SK-N-SH treated with all-trans-retinoic acid at 6 μM for 48 hours (cell line): ENCODE measurements at regions not wholly inside any gene's neighbourhood (a gene's known extent, or its start where the extent isn't known, plus 50 kb on each side); places are given as distances from the start of the nearest gene placed in this dataset.

ENCODE experiments used
- ATAC-seq: fragments of 200-7000 bp; cut with Tn5 transposase; 3 replicates; pipeline ENCODE4 v1.9.1; 2020; ENCODE audit warnings: mild to moderate bottlenecking, moderate library complexity
- ARNTL ChIP-seq: fragments of 450-650 bp; formaldehyde crosslinking; IDR thresholded peaks from 2 replicates; pipeline ENCODE4 v1.5.0; 2020; ENCODE audit warnings: low read depth, mild to moderate bottlenecking, moderate library complexity, borderline replicate concordance
- BACH2 ChIP-seq: fragments of 250-450 bp; sonication (Bioruptor Pico); IDR thresholded peaks from 2 replicates; pipeline ENCODE4 v1.9.0; 2021; ENCODE audit warnings: mild to moderate bottlenecking, borderline replicate concordance
- GLIS3 ChIP-seq: fragments of 250-450 bp; sonication (Bioruptor Pico); IDR thresholded peaks from 2 replicates; pipeline ENCODE4 v1.5.0; 2020; ENCODE audit warnings: mild to moderate bottlenecking, moderate library complexity
- ISL1 ChIP-seq: fragments of 250-450 bp; sonication (Bioruptor Pico); IDR thresholded peaks from 2 replicates; pipeline ENCODE4 v2.1.2; 2022; ENCODE audit warnings: mild to moderate bottlenecking, moderate library complexity
- OSR1 ChIP-seq: fragments of 250-450 bp; sonication (Bioruptor Pico); IDR thresholded peaks from 2 replicates; pipeline ENCODE4 v1.8.0; 2022; ENCODE audit warnings: moderate library complexity, mild to moderate bottlenecking, inconsistent platforms
- PPARA ChIP-seq: fragments of 250-450 bp; sonication (Bioruptor Pico); IDR thresholded peaks from 2 replicates; pipeline ENCODE4 v1.5.0; 2020; ENCODE audit warnings: mild to moderate bottlenecking, borderline replicate concordance
- RARB ChIP-seq: fragments of 250-450 bp; sonication (Bioruptor Pico); IDR thresholded peaks from 2 replicates; pipeline ENCODE4 v1.8.0; 2021; ENCODE audit warnings: mild to moderate bottlenecking, moderate library complexity
- SNAI2 ChIP-seq: fragments of 250-450 bp; sonication (Bioruptor Pico); IDR thresholded peaks from 2 replicates; pipeline ENCODE4 v1.5.0; 2020; ENCODE audit warnings: mild to moderate bottlenecking, moderate library complexity
- TCF4 ChIP-seq: fragments of 250-450 bp; sonication (Bioruptor Pico); IDR thresholded peaks from 2 replicates; pipeline ENCODE4 v1.8.0; 2021; ENCODE audit warnings: mild to moderate bottlenecking, moderate library complexity, borderline replicate concordance
- TOX ChIP-seq: fragments of 250-450 bp; sonication (Bioruptor Pico); IDR thresholded peaks from 2 replicates; pipeline ENCODE4 v1.8.0; 2021; ENCODE audit warnings: mild to moderate bottlenecking, moderate library complexity, borderline replicate concordance
- ZC3H10 ChIP-seq: fragments of 250-450 bp; sonication (Bioruptor Pico); IDR thresholded peaks from 2 replicates; pipeline ENCODE4 v1.5.1; 2021; ENCODE audit warnings: mild to moderate bottlenecking, moderate library complexity
- ZFP3 ChIP-seq: fragments of 250-450 bp; sonication (Bioruptor Pico); IDR thresholded peaks from 2 replicates; pipeline ENCODE4 v1.5.0; 2020; ENCODE audit warnings: mild to moderate bottlenecking, moderate library complexity
- ZNF565 ChIP-seq: fragments of 450-650 bp; formaldehyde crosslinking; conservative IDR thresholded peaks from 2 replicates; pipeline ENCODE4 v1.5.0; 2020; ENCODE audit warnings: low read depth, mild to moderate bottlenecking, moderate library complexity
- ZNF70 ChIP-seq: fragments of 450-650 bp; formaldehyde crosslinking; IDR thresholded peaks from 2 replicates; pipeline ENCODE4 v1.5.0; 2020; ENCODE audit warnings: mild to moderate bottlenecking, moderate library complexity
- TF ChIP-seq, protein P1 (sequence below): fragments of 250-450 bp; sonication (Bioruptor Pico); IDR thresholded peaks from 2 replicates; pipeline ENCODE4 v1.8.0; 2020; ENCODE audit warnings: mild to moderate bottlenecking, moderate library complexity, borderline replicate concordance
- TF ChIP-seq, protein P2 (sequence below): fragments of 250-450 bp; sonication (Bioruptor Pico); IDR thresholded peaks from 2 replicates; pipeline ENCODE4 v1.8.0; 2021; ENCODE audit warnings: low read depth, mild to moderate bottlenecking, moderate library complexity, borderline replicate concordance
- TF ChIP-seq, protein P3 (sequence below): fragments of 250-450 bp; sonication (Bioruptor Pico); IDR thresholded peaks from 2 replicates; pipeline ENCODE4 v1.5.1; 2021; ENCODE audit warnings: mild to moderate bottlenecking, moderate library complexity
- TF ChIP-seq, protein P4 (sequence below): fragments of 250-450 bp; sonication (Bioruptor Pico); IDR thresholded peaks from 2 replicates; pipeline ENCODE4 v1.5.0; 2020; ENCODE audit warnings: mild to moderate bottlenecking, moderate library complexity
- TF ChIP-seq, protein P5 (sequence below): fragments of 250-450 bp; sonication (Bioruptor Pico); IDR thresholded peaks from 2 replicates; pipeline ENCODE4 v1.5.1; 2020; ENCODE audit warnings: low read depth, mild to moderate bottlenecking, moderate library complexity

DNA sequence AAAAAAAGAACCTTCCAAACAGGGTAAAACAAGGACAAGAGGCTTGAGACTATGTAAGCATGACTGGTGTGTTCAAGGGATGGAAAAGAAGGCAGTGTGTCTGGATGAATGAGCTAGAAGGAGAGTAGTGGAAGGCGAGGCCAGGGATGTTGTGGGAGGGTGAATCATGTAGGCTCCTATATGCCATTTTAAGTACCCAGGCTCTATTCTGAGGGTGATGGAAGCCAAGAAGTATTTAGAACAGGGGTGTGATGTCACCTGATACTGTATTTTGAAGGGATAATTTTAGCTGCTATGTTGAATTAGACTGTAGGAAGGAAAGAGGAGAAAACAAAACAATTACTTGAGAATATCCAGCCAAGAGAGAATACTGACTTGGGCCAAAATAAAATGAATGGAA, 524.7 kb upstream of the CRIM1 start:
- TF ChIP-seq RARB (CRISPR knock-in tag) (no peak), ARNTL (no peak), ZC3H10 (CRISPR knock-in tag) (no peak), TCF4 (no peak), GLIS3 (CRISPR knock-in tag) (no peak), ZNF565 (CRISPR knock-in tag) (no peak), ZFP3 (CRISPR knock-in tag) (no peak), BACH2 (CRISPR knock-in tag) (no peak)
- TF ChIP-seq, protein P1, sequence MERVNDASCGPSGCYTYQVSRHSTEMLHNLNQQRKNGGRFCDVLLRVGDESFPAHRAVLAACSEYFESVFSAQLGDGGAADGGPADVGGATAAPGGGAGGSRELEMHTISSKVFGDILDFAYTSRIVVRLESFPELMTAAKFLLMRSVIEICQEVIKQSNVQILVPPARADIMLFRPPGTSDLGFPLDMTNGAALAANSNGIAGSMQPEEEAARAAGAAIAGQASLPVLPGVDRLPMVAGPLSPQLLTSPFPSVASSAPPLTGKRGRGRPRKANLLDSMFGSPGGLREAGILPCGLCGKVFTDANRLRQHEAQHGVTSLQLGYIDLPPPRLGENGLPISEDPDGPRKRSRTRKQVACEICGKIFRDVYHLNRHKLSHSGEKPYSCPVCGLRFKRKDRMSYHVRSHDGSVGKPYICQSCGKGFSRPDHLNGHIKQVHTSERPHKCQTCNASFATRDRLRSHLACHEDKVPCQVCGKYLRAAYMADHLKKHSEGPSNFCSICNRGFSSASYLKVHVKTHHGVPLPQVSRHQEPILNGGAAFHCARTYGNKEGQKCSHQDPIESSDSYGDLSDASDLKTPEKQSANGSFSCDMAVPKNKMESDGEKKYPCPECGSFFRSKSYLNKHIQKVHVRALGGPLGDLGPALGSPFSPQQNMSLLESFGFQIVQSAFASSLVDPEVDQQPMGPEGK: no peak
- TF ChIP-seq, protein P2, sequence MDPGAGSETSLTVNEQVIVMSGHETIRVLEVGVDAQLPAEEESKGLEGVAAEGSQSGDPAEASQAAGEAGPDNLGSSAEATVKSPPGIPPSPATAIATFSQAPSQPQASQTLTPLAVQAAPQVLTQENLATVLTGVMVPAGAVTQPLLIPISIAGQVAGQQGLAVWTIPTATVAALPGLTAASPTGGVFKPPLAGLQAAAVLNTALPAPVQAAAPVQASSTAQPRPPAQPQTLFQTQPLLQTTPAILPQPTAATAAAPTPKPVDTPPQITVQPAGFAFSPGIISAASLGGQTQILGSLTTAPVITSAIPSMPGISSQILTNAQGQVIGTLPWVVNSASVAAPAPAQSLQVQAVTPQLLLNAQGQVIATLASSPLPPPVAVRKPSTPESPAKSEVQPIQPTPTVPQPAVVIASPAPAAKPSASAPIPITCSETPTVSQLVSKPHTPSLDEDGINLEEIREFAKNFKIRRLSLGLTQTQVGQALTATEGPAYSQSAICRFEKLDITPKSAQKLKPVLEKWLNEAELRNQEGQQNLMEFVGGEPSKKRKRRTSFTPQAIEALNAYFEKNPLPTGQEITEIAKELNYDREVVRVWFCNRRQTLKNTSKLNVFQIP (CRISPR knock-in tag): no peak
- TF ChIP-seq, protein P3, sequence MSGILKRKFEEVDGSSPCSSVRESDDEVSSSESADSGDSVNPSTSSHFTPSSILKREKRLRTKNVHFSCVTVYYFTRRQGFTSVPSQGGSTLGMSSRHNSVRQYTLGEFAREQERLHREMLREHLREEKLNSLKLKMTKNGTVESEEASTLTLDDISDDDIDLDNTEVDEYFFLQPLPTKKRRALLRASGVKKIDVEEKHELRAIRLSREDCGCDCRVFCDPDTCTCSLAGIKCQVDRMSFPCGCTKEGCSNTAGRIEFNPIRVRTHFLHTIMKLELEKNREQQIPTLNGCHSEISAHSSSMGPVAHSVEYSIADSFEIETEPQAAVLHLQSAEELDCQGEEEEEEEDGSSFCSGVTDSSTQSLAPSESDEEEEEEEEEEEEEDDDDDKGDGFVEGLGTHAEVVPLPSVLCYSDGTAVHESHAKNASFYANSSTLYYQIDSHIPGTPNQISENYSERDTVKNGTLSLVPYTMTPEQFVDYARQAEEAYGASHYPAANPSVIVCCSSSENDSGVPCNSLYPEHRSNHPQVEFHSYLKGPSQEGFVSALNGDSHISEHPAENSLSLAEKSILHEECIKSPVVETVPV (CRISPR knock-in tag): no peak
- no peak for ATAC-seq

DNA sequence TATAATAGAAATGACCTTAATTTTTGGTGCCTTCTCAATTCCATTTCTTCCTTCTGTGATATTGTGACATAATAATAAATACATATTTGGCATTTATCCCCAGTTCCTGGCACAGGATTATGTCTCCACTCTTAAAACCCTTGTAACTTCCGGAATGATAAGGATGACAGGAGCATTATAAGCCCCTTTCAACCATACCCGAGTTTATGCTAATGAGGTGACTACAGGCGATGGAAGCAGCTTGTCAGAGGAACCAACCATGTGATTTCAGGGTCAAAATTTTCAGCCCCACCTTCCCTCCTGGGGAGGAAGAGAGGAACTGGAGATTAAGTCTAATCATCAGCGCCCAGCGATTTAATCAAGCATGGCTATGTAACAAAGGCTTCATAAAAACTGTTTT, 528.5 kb upstream of the CRIM1 start:
- TF ChIP-seq, protein P4, sequence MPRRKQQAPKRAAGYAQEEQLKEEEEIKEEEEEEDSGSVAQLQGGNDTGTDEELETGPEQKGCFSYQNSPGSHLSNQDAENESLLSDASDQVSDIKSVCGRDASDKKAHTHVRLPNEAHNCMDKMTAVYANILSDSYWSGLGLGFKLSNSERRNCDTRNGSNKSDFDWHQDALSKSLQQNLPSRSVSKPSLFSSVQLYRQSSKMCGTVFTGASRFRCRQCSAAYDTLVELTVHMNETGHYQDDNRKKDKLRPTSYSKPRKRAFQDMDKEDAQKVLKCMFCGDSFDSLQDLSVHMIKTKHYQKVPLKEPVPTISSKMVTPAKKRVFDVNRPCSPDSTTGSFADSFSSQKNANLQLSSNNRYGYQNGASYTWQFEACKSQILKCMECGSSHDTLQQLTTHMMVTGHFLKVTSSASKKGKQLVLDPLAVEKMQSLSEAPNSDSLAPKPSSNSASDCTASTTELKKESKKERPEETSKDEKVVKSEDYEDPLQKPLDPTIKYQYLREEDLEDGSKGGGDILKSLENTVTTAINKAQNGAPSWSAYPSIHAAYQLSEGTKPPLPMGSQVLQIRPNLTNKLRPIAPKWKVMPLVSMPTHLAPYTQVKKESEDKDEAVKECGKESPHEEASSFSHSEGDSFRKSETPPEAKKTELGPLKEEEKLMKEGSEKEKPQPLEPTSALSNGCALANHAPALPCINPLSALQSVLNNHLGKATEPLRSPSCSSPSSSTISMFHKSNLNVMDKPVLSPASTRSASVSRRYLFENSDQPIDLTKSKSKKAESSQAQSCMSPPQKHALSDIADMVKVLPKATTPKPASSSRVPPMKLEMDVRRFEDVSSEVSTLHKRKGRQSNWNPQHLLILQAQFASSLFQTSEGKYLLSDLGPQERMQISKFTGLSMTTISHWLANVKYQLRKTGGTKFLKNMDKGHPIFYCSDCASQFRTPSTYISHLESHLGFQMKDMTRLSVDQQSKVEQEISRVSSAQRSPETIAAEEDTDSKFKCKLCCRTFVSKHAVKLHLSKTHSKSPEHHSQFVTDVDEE (CRISPR knock-in tag): no peak
- TF ChIP-seq, protein P3 (CRISPR knock-in tag): no peak
- no peak for TF ChIP-seq GLIS3 (CRISPR knock-in tag)
- no peak for TF ChIP-seq ARNTL
- TF ChIP-seq ZNF70 (CRISPR knock-in tag): no peak
- no peak for TF ChIP-seq ZC3H10 (CRISPR knock-in tag)
- TF ChIP-seq, protein P5, sequence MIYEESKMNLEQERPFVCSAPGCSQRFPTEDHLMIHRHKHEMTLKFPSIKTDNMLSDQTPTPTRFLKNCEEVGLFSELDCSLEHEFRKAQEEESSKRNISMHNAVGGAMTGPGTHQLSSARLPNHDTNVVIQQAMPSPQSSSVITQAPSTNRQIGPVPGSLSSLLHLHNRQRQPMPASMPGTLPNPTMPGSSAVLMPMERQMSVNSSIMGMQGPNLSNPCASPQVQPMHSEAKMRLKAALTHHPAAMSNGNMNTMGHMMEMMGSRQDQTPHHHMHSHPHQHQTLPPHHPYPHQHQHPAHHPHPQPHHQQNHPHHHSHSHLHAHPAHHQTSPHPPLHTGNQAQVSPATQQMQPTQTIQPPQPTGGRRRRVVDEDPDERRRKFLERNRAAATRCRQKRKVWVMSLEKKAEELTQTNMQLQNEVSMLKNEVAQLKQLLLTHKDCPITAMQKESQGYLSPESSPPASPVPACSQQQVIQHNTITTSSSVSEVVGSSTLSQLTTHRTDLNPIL (CRISPR knock-in tag): no peak
- TF ChIP-seq RARB (CRISPR knock-in tag): no peak
- TF ChIP-seq ISL1 (CRISPR knock-in tag): no peak
- TF ChIP-seq TOX: no peak
- TF ChIP-seq, protein P1: no peak
- no peak for TF ChIP-seq OSR1 (CRISPR knock-in tag)
- TF ChIP-seq TCF4: no peak
- TF ChIP-seq, all 23 proteins: peak for 0
- no peak for ATAC-seq

DNA sequence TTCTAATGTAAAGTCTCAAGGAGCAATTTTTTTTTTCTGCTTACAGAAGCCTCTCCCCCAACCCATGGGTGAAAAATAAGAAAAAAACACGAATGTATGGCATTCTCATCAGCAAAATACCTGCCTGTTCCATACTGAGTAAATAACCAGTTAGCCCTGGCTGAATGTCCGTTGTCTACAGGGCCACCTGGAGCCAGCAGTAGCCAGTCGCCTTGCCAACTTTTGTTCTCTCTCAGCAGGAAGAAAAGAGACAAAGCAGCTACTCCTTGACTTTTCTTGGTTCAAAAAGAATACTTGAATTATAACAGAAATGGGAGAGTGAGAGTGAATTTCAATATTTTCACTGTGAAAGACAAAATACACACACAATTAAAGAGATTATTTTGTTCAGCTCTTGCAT, 532.9 kb upstream of the CRIM1 start:
- ATAC-seq: no peak
- TF ChIP-seq, protein P4 (CRISPR knock-in tag): no peak
- no peak for TF ChIP-seq ZNF70 (CRISPR knock-in tag)
- no peak for TF ChIP-seq ISL1 (CRISPR knock-in tag)
- no peak for TF ChIP-seq ZNF565 (CRISPR knock-in tag)
- TF ChIP-seq OSR1 (CRISPR knock-in tag): no peak
- TF ChIP-seq SNAI2: no peak
- TF ChIP-seq, protein P5 (CRISPR knock-in tag): no peak
- no peak for TF ChIP-seq TCF4
- no peak for TF ChIP-seq ZC3H10 (CRISPR knock-in tag)
- TF ChIP-seq ARNTL: no peak
- TF ChIP-seq ZFP3 (CRISPR knock-in tag): no peak
- no peak for TF ChIP-seq PPARA (CRISPR knock-in tag)
- TF ChIP-seq TOX: no peak
